ENCODE measurements at regions not wholly inside any gene's neighbourhood (a gene's known extent, or its start where the extent isn't known, plus 50 kb on each side); places are given as distances from the start of the nearest gene placed in this dataset.
"Not testable (repeated sequence)": the region's sequence is repeated elsewhere in the genome, so short reads cannot be mapped to it uniquely, and the experiment has no call there.

GRCh38 chr11:112538534-112539280 lies 278.0 kb upstream of the PLET1 start:
- Histone ChIP-seq H3K27ac (no peak overlapping the region), H3K4me3 (no peak overlapping the region), H3K9me3 (no peaks in the 10 kb centered on the region), H3K4me1 (peaks cover 0 to 6% of the 10 kb centered on the region in 2 donors), H3K27me3 (no peaks in the 10 kb centered on the region), H3K36me3 (no peaks in the 10 kb centered on the region)
- no peak for DNase-seq (ENCODE audit: low spot score in 2 of 2)
- no peak for TF ChIP-seq CTCF (IDR thresholded peaks at IDR 0.05)
- intact Hi-C loops (cut with DNase I), result no loop called here

GRCh38 chr11:112539281-112539555 lies 278.6 kb upstream of the PLET1 start:
- H3K4me3 ChIP-seq; H3K9me3 ChIP-seq; H3K4me1 ChIP-seq; H3K27me3 ChIP-seq; H3K27ac ChIP-seq; DNase-seq (ENCODE audit: low spot score in 2 of 2); H3K36me3 ChIP-seq; intact Hi-C loops (cut with DNase I): not testable (repeated sequence)

- TF ChIP-seq CTCF (IDR thresholded peaks at IDR 0.05), result no peak
- Histone ChIP-seq H3K4me1 (peaks cover 0 to 6% of the 10 kb centered on the region in 2 donors), H3K9me3 (no peaks in the 10 kb centered on the region), H3K27ac (no peak overlapping the region), H3K36me3 (no peaks in the 10 kb centered on the region), H3K27me3 (no peaks in the 10 kb centered on the region), H3K4me3 (no peak overlapping the region)
- DNase-seq (ENCODE audit: low spot score in 2 of 2), result no peak
- intact Hi-C loops (cut with DNase I), result no loop called here
Observed at GRCh38 chr11:112539741-112540140, 279.1 kb upstream of the PLET1 start.

GRCh38 chr11:112540261-112540660 lies 279.6 kb upstream of the PLET1 start:
- H3K27ac ChIP-seq, result no peak overlapping the region
- peaks cover 0 to 6% of the 10 kb centered on the region in 2 donors for H3K4me1 ChIP-seq
- no peaks in the 10 kb centered on the region for H3K36me3 ChIP-seq
- intact Hi-C loops (cut with DNase I), result no loop called here
- no peak overlapping the region for H3K4me3 ChIP-seq
- no peak for DNase-seq (ENCODE audit: low spot score in 2 of 2)
- no peaks in the 10 kb centered on the region for H3K9me3 ChIP-seq
- no peak for TF ChIP-seq CTCF (IDR thresholded peaks at IDR 0.05)
- no peaks in the 10 kb centered on the region for H3K27me3 ChIP-seq

- H3K36me3 ChIP-seq, result no peaks in the 10 kb centered on the region
- peaks cover 0 to 6% of the 10 kb centered on the region in 2 donors for H3K4me1 ChIP-seq
- no peak overlapping the region for H3K4me3 ChIP-seq
- intact Hi-C loops (cut with DNase I), result no loop called here
- no peaks in the 10 kb centered on the region for H3K27me3 ChIP-seq
- no peak for DNase-seq (ENCODE audit: low spot score in 2 of 2)
- no peak for TF ChIP-seq CTCF (IDR thresholded peaks at IDR 0.05)
- no peak overlapping the region for H3K27ac ChIP-seq
- H3K9me3 ChIP-seq, result no peaks in the 10 kb centered on the region
Observed at GRCh38 chr11:112541140-112542046, 280.7 kb upstream of the PLET1 start.

- no peaks in the 10 kb centered on the region for H3K9me3 ChIP-seq
- intact Hi-C loops (cut with DNase I), result no loop called here
- H3K4me1 ChIP-seq, result peaks cover 0 to 6% of the 10 kb centered on the region in 2 donors
- no peak for DNase-seq (ENCODE audit: low spot score in 2 of 2)
- no peak overlapping the region for H3K4me3 ChIP-seq
- H3K36me3 ChIP-seq, result no peaks in the 10 kb centered on the region
- TF ChIP-seq CTCF (IDR thresholded peaks at IDR 0.05), result no peak
- no peak overlapping the region for H3K27ac ChIP-seq
- no peaks in the 10 kb centered on the region for H3K27me3 ChIP-seq
Observed at GRCh38 chr11:112542479-112542878, 281.8 kb upstream of the PLET1 start.
